GM12892 (cell line): ENCODE measurements at regions not wholly inside any gene's neighbourhood (a gene's known extent, or its start where the extent isn't known, plus 50 kb on each side); places are given as distances from the start of the nearest gene placed in this dataset.

Experiments used
- POLR2A ChIP-seq: IDR thresholded peaks from 2 replicates; pipeline ENCODE4 v1.6.1; 2011; ENCODE audit warnings: low read depth, low read length, control low read depth
- POLR2AphosphoS5 ChIP-seq: IDR thresholded peaks from 2 replicates; pipeline ENCODE4 v1.6.1; 2011; ENCODE audit warnings: low read depth, low read length, control low read depth
- TAF1 ChIP-seq: IDR thresholded peaks from 2 replicates; pipeline ENCODE4 v1.6.1; 2011; ENCODE audit warnings: low read depth, mild to moderate bottlenecking, control low read depth, low read length, borderline replicate concordance

- TF ChIP-seq POLR2AphosphoS5 (no peak), POLR2A (no peak), TAF1 (no peak)
These were observed 86.4 kb upstream of the CHRDL1 start for GRCh38 chrX:110881971-110882370.
